SH-SY5Y (cell line): ENCODE measurements at regions not wholly inside any gene's neighbourhood (a gene's known extent, or its start where the extent isn't known, plus 50 kb on each side); places are given as distances from the start of the nearest gene placed in this dataset.

ENCODE experiments used
- GATA2 ChIP-seq: IDR thresholded peaks from 2 replicates; pipeline ENCODE4 v1.6.1; 2011; ENCODE audit warnings: mild to moderate bottlenecking, low read depth, low read length
- GATA3 ChIP-seq: IDR thresholded peaks from 2 replicates; pipeline ENCODE4 v1.6.1; 2011; ENCODE audit warnings: low read depth, mild to moderate bottlenecking, low read length, moderate library complexity

DNA sequence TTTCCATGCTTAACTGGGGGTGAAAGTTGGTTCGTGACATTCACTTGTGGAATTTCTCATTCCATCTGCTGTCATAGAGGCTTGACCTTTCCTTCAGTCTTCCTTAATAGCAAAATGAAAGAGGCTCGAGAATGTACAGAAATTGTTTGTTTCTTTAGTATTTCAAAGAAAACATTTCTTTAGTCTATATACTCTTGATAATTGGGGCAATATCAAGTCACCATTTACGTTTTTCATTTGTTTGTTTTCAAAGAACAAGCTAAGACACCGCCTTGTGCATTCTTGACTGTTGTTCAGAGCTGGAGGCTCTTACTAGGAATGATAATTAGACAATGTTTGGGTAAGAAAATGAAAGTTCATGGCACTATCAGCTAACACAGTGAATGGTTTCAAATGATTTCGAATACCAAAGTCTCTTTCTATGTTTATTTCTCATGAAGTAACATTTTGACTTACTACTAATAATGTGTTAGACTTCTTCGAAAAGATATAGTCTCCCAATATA lies 835.4 kb downstream of the SEMA5A start:
- TF ChIP-seq GATA2, result no peak
- no peak for TF ChIP-seq GATA3
